ENCODE measurements at regions not wholly inside any gene's neighbourhood (a gene's known extent, or its start where the extent isn't known, plus 50 kb on each side); places are given as distances from the start of the nearest gene placed in this dataset.

- no peak for TF ChIP-seq EZH2phosphoT487 (IDR thresholded peaks at IDR 0.05; ENCODE audit: insufficient read depth, low read depth)
- TF ChIP-seq EZH2 (IDR thresholded peaks at IDR 0.05; ENCODE audit: insufficient read depth, poor library complexity, severe bottlenecking): no peak
Measured at GRCh38 chr9:23302281-23302680, 523.8 kb downstream of the ELAVL2 start.
